NCI-H2227 treated with DMSO at 0.1 percent for 48 hours (cell line): ENCODE measurements at regions not wholly inside any gene's neighbourhood (a gene's known extent, or its start where the extent isn't known, plus 50 kb on each side); places are given as distances from the start of the nearest gene placed in this dataset.
"Not testable (repeated sequence)": the region's sequence is repeated elsewhere in the genome, so short reads cannot be mapped to it uniquely, and the experiment has no call there.

Experiments
- DNase-seq: peaks from one replicate; lab custom pipeline; 2025; lab: John Stamatoyannopoulos, UW

GRCh38 chr4:128451270-128451905 lies 163.8 kb upstream of the PGRMC2 start:
- no peak for DNase-seq

GRCh38 chr4:128450326-128451120 lies 162.9 kb upstream of the PGRMC2 start:
- DNase-seq: no peak

- no peak for DNase-seq
Measured at GRCh38 chr4:128449251-128449650, 161.6 kb upstream of the PGRMC2 start.

- no peak for DNase-seq
Measured at GRCh38 chr4:128444544-128445302, 157.1 kb upstream of the PGRMC2 start.

- no peak for DNase-seq
Measured at GRCh38 chr4:128440923-128441322, 153.3 kb upstream of the PGRMC2 start.

- DNase-seq: not testable (repeated sequence)
Measured at GRCh38 chr4:128437023-128437422, 149.4 kb upstream of the PGRMC2 start.

GRCh38 chr4:128429023-128429613 lies 141.5 kb upstream of the PGRMC2 start:
- not testable (repeated sequence) for DNase-seq

GRCh38 chr4:128428397-128428796 lies 140.8 kb upstream of the PGRMC2 start:
- DNase-seq: no peak

- DNase-seq: peak; percentile 3
Measured at GRCh38 chr4:128427832-128428366, 140.3 kb upstream of the PGRMC2 start.

- no peak for DNase-seq
Measured at GRCh38 chr4:128424527-128425497, 137.2 kb upstream of the PGRMC2 start.

- not testable (repeated sequence) for DNase-seq
Measured at GRCh38 chr4:128422296-128422695, 134.7 kb upstream of the PGRMC2 start.

GRCh38 chr4:128416921-128417320 lies 129.3 kb upstream of the PGRMC2 start:
- no peak for DNase-seq

GRCh38 chr4:128410037-128410436 lies 122.4 kb upstream of the PGRMC2 start:
- no peak for DNase-seq

GRCh38 chr4:128403586-128403985 lies 116.0 kb upstream of the PGRMC2 start:
- no peak for DNase-seq

GRCh38 chr4:128394778-128395177 lies 107.2 kb upstream of the PGRMC2 start:
- DNase-seq: no peak

GRCh38 chr4:128393101-128393704 lies 105.6 kb upstream of the PGRMC2 start:
- DNase-seq: peak; percentile 76

GRCh38 chr4:128390475-128390996 lies 102.9 kb upstream of the PGRMC2 start:
- no peak for DNase-seq

GRCh38 chr4:128388796-128389195 lies 101.2 kb upstream of the PGRMC2 start:
- no peak for DNase-seq

GRCh38 chr4:128388352-128388630 lies 100.7 kb upstream of the PGRMC2 start:
- no peak for DNase-seq

- no peak for DNase-seq
Measured at GRCh38 chr4:128387600-128388351, 100.2 kb upstream of the PGRMC2 start.
